GM21717 (cell line): ENCODE measurements at regions not wholly inside any gene's neighbourhood (a gene's known extent, or its start where the extent isn't known, plus 50 kb on each side); places are given as distances from the start of the nearest gene placed in this dataset.

Experiments
- ATAC-seq: cut with Tn5 transposase; IDR thresholded peaks from one replicate; pipeline ENCODE4 v1.9.1; 2021; ENCODE audit warnings: mild to moderate bottlenecking, moderate library complexity; ENCODE audit not compliant: unreplicated experiment

DNA sequence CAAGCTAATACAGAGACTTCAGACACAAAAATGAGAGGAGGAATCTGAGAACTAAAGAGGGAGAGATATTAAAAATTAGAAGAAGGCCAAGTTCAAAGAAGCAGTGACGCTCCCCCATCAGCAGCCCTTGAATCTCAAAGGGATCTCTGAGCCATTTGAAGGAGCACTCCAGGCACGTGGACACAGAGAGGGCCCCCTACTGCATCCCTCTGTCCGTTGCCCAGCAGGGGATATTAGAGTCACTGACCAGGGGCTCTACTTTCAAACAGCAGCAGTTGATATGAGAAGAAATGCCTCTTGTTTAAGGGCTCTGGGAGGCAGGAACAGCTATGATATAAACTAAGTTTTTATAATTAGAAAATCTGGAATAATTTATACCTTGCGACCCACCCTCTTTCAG lies 479.0 kb upstream of the SALL1 start:
- ATAC-seq = no peak

DNA sequence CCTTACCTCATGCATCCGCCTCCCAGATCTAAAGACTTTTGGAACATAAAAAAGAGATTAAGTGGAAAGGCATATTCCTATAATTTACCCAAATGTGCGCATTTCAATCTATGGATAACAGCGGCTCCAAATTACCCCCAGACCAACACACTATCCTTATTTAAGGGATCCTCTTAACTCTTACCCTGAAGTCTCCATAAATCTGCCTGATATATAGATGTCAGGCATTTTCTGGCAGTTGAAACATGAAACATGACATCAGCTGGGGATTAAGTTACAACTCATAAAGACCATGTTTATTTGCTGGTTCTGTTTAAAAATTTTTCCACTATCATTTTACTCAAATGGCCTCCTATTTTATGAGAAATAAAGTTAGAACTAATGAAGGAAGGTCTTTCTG lies 478.5 kb upstream of the SALL1 start:
- ATAC-seq = no peak

DNA sequence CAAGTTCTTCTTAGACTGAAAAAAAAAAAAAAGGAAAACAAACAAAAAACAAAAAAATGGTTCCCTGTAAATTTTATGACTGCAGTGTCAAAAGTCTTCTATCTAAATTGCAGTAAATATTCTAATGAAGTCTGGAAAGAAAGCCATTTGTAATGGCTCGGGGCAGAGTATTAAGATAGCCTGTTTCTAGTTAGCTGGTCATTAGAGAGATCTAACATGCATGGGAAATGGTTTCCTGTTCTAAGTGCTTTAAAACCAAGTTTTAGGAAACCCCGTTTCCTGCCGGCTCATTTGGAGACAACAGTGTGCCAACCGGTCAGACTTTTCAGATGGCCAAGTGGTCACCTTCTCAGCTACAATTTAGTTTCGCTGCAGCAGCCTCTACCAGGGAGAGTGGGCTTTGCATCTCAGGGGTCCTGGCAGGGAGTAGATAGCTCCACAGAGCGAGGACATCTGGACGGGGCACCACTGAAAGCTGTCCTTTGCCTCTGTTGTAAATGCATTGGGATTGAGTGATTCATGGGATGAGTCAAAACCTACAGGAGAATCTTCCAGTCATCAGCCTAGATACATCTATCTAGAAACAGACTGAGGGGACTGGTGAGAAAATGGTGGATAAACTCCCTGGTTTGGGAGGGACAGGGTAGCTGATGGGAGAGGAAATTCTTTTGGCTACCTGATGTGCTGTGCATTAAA lies 473.2 kb upstream of the SALL1 start:
- no peak for ATAC-seq

DNA sequence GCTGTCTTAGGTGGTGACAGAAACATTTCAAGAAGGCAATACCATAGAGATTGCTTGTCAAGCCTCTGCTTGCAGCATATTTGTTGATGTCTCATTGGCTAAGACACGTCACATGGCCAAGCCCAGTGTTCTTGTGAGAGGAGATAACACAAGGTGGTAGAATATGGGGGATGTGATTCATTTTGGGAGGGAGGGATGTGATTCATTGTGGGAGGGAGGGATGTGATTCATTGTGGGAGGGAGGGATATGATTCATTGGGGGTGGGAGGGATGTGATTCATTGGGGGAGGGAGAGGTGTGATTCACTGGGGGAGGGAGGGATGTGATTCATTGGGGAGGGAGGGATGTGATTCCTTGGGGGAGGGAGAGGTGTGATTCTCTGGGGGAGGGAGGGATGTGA lies 470.5 kb upstream of the SALL1 start:
- no peak for ATAC-seq

GRCh38 chr16:51615141-51615540 lies 464.1 kb upstream of the SALL1 start:
- ATAC-seq = no peak

DNA sequence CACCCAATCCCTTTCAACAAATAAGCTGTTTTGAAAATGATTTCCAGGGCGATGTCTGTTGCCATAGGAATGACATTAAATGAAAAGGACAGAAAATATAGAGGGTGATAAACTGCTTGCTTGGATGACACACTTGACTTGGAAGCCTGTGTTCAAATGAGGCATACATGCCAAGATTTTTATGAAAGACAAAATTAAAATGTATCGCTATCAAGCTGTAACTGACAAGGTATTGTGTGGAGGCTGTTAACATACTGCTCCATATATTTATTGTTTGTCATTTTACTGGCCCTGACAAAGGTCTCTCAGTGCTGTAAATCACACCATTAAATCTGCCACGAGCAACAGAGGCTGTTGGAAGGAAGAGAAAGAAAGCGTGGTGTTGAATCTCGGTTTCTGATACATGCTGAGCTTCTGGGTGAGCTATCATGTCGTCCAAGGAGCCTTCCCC lies 456.2 kb upstream of the SALL1 start:
- no peak for ATAC-seq

GRCh38 chr16:51596247-51596646 lies 445.2 kb upstream of the SALL1 start:
- ATAC-seq = no peak

- ATAC-seq = no peak
Measured at GRCh38 chr16:51592535-51593300, 441.6 kb upstream of the SALL1 start.

- ATAC-seq = no peak
Measured at GRCh38 chr16:51592001-51592501, 441.0 kb upstream of the SALL1 start.

DNA sequence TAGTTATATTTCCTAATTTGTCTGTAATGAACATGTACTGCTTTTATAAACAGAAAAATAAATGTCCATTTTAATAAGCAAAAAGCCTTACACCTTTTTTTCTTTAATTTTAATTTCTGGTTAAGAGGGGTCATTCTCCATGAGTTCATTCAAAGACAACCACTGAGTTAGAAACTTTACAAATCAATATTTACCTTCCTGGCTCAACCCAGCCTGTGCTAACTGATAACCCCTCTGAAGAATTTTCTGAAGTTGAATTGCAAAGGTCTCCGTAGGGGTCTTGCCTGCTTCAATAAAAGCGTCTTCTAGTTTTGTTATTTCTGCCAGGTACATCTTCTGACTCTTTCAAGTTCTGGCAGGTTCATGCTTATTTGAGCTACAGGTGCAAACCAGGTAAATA lies 440.4 kb upstream of the SALL1 start:
- ATAC-seq = no peak

DNA sequence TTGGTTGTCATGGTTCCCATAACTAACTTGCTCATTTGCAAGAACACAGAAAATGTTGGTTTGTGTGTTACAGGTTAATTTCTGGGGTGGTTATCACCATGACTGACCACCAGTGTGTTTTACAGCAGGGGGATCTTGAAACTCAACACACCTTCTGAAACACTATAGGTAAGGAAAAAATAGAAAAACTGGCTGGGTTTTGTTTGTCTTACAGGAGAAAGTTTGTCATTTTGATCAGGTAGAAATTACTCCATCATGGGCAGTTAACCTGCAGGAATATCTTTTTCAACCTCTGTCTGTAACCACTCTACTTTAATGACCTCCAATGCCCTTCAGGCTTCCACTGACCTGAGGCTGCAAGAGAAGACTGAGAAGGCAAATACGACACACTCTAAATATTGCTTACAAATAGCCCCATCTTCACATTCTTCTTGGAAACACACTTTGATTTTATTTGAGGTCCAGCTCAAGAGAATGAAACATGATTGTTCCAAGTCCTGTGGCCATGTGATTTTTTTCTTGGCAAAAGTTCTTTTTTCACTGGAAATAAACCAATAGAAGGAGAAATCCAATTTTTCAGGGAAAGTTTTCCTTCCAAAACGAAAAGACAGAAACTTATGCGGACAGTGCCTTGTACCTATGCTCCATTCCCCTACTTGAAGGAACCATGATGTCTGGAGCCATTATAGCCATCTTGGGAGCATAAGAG lies 428.7 kb upstream of the SALL1 start:
- ATAC-seq = no peak

DNA sequence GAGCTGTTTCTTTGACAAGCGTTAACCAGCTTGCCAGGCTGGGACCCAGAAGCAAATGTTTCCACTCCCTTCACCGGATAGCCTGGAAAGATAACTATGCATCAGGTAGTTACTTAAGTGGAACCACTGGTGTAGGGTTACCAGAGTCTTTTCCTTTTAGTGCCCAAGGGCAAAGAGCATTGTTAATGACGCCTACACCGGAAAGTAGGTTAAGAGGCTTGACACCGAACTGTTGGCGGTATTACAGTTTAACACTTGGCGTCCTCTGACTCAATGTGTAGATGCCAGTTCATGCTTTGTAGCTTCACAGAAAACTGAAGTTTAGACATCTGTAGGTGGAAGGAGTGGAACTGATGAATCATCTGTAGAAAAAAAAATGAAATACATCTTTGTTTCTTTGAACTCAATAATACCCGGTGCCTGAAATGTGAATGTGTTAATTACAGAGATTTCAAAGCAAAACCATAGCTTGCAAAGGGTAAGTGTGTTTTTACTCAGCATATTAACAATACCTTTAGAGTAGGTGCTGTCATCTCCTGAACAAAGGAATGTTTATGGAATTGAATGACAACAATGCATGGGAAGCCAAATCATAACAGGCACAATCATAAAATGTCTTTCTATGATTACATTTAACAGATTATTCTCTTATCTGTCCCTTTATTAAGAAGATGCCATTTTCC lies 426.7 kb upstream of the SALL1 start:
- ATAC-seq = no peak

- no peak for ATAC-seq
Measured at GRCh38 chr16:51576498-51577195, 425.6 kb upstream of the SALL1 start.

DNA sequence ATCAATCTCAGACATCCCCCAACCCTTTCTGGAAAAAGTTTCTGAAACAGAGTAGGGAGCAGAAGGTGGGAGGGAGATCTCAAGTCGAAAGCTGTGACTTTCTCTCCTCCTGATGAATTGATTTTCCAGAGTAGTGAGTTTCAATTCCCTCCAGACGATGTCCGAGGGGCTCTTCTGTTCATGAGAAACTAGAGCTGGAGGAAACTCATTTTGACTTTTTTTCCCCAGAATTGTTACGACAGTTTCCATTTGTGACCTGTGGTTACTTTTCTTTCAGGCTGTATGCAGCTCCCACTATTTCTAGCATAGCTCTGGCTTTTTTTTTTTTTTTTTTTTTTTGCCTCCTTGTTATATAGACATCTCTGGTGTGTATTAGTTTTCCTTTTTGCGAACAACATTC lies 422.1 kb upstream of the SALL1 start:
- ATAC-seq = no peak

- peak; percentile 61 for ATAC-seq
Measured at GRCh38 chr16:51569203-51569931, 418.3 kb upstream of the SALL1 start.

- ATAC-seq = no peak
Measured at GRCh38 chr16:51567911-51568310, 416.8 kb upstream of the SALL1 start.

DNA sequence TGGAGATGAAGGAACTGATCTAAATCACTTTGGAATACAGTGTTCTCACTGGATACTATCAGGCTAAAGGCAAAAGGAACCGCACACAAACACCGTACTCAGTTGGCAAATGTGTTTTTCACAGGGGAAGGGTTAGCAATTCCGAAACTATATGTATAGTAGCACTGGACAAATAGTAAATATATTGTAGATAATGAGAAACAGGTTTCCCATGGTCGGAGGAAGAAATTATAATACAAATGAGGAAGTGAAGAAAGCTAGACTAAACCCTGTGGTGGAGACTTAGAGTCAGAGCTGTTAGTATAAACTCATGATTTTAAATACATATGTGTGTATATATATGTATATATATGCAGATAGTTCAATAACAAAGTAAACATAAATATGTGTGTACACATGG lies 414.1 kb upstream of the SALL1 start:
- no peak for ATAC-seq

DNA sequence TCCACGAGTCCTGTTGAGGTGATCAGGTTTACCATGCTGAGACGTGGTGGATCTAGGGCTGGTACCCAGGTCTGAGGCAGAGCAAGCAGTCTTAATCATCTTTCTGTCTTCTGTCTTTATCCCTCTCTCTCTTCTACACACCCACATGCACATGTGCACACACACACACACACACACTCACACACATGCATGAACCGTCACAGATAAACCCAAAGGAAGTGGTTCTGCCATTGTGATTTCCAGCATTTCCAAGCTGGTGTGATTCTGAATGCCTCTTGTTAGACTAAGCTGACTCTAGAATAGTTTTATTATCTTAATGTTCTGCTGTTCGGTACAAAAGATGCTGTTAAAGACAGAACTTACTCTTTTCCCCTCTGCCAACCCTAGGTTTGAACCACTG lies 411.8 kb upstream of the SALL1 start:
- ATAC-seq = no peak

DNA sequence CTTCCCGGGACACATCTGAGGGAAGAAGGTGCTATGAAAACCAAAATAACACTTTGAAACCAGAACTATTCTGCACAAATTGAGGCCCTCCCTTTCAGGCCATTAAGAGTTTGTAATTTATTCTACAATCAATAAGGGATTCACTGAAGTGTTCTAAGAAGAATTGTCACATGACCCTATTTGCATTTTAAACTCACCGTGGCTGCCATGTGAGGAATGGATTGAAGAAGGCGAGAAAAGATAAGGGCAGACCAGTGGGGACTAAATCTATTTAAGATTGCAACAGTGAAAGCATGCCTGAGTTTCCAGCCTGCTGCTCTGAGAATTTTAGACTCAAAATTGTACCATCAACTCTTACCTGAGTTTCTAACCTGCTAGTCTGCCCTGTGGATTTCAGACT lies 408.8 kb upstream of the SALL1 start:
- no peak for ATAC-seq

DNA sequence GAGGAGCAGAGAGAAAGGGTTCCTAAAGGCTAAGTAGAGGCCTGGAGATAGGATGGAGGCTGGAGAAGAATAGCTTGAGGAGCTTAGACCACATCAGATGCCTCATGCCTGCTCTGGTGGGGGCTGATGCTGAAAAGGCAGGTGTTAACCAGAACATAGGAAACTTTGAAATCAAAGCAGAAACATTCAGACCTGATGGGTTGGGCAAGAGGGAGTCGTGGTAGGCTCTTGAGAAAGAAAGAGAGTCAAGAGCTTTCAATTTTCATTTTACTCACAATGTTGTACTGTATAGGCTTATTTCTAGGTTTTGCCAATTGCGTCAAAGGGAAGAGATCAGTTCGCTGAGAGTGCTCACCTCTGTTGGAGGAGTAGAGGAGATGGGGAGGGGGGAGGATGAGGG lies 406.6 kb upstream of the SALL1 start:
- ATAC-seq = no peak
